Femur (tissue), 1 donor: ENCODE measurements at regions not wholly inside any gene's neighbourhood (a gene's known extent, or its start where the extent isn't known, plus 50 kb on each side); places are given as distances from the start of the nearest gene placed in this dataset.

Experiments used
- DNase-seq: peaks from one replicate; pipeline ENCODE4 v3.0.0-alpha.2; 2017

DNA sequence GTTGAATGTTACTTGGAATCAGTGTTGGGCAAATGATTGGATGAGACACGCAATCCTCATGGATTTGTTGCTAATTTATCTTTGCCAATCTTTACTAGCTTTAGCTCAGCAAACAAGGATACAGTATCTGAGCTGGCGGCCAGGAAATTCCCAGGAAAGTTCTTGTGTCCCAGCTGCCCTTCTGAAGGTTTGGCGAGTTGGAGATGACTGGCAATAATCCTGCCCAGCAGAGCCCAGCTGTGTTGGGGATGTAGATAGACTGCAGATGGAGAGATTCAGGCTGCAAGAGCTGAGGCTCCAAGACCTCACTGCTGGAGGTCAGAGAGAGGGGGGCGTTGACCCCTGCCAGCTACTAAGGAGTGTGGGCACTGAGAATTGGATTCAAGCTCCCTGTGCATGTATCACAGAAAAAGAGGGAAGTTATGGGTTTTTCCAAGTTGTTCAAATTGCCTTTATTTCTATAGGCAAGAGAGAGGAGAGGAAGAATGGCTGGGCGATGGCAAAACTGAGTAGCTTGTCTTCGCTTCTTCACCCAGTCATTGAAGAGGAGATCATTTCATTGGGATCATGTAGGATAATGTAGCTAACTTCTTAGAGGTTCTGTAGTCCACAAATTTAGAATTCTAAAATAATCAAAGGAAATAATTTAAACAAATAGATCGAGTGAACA is 506.8 kb upstream of the LRATD1 start:
- DNase-seq: peak; percentile 70

DNA sequence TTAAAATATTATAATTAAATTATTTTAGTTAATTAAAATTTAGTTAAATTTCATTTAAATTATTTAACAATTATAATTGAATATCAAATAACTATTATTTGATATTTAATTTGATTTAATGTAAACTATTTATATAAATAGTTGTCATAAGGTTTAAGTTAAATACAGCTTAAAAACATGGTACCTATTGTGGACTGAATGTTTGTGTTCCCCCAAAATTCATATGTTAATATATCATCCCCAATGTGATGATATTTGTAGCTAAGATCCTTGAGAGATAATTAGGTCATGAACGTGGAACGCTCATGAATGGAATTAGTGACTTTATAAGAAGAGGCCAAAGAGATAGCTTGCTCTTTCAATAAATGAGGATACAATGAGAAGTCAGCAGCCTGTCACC is 505.7 kb upstream of the LRATD1 start:
- DNase-seq: no peak

DNA sequence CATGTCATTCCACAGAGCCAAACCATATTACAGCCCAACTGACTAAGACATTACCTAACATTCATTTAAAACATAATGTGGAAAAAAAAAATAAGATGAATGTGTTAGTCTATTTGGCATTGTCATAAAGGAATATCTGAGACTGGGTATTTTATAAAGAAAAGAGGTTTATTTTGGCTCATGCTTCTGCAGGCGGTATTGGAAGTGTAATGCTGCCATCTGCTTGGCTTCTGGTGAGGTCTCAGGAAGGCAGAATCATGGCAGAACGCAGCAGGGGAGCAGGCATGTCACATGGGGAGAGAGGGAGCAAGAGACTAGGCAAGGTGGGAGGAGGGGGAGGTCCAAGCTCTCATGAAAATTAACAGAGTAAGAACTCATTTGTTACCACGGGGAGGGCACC is 504.8 kb upstream of the LRATD1 start:
- no peak for DNase-seq

DNA sequence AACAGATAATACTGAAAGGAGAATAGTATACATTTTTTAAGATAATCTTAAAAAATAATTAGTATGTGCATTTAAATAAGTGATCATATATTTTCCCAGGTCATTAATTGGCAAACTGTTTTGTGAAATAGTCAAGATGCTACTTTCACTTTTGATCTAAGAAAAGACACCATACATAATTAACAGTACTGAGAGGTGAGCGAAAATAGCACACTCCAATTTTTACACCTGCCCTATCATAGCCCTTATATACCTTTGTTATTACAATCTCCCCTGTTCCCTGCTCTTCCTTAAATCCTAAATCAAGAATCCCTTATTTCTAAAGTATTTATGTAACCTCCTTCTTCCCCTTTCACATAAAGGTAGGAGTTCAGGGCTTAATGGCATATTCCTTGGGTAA is 500.1 kb upstream of the LRATD1 start:
- no peak for DNase-seq

DNA sequence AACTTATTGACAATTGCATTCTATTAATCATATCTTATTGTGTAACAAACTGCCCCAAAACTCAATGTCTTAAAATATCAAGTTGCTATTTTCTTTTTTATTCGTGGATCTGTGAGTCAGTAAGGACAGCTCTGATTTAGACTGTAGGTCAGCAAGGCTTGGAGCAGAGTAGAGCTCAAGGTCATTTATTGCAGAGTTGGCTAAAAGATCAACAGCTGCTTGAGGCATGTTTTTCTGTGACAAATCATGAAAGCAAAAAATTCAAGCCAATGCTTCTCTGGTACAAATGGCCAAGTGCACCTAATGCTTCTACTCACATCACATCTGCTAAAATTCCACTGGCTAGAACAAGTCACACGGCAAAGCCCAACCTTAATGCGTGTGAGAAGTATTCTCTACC is 497.7 kb upstream of the LRATD1 start:
- peak; percentile 23 for DNase-seq

DNA sequence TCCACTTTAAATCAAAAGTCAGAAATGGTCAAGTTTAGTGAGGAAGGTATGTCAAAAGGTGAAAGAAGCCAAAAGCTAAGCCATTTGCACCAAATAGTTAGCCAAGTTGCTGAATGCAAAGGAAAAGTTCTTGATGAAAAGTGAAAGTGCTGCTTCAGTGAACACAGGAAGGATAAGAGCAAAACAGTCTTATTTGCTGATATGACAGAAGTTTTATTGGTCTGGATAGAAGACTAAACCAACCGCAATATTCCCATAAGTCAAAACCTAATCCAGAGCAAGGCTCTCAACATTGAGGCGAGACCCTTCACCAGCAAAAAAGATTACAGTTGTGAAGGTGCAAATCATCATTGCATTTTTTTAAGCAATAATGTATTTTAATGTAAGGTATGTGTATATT is 496.5 kb upstream of the LRATD1 start:
- DNase-seq: no peak

DNA sequence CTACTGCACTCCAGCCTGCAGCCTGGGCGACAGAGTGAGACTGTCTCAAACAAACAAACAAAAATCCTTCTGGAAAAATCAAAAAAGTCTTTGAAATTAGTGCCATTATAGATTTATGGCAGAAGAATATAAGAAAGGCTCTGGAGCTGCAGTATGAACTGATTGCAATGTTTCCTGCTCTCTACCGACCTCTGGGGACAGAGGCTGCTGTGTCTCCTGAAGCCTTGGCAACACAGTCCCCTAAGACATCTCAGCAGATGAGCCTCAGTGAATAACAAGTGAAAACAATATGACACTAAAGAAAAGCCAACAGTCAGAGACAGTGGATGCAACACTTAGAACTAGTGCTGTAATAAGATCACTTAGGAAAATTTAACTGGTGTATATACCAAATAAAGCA is 494.9 kb upstream of the LRATD1 start:
- no peak for DNase-seq

DNA sequence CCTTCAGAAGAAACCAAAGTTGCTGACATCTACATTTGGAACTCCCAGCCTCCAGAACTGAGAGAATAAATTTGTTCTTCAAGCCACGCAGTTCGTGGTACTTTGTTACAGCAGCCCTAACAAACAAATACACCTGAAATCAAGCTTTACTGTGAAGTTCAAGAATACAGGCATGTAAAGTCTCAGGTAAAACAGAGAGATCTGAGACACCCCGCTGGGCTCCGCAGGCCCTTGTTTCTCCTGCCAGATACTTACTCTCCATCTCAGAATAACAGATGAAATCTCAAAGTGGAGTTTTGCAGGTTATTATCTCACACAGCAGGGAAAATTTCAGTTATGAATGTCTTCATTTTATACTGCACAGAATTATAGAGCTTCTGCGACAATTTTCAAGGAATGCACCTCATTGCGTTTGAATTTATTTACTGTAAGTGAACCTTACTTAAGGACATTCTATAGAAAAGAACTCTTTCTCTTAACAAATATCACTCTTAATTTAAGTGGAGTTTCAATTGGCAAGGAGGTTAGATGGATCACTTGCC is 492.4 kb upstream of the LRATD1 start:
- DNase-seq: no peak

DNA sequence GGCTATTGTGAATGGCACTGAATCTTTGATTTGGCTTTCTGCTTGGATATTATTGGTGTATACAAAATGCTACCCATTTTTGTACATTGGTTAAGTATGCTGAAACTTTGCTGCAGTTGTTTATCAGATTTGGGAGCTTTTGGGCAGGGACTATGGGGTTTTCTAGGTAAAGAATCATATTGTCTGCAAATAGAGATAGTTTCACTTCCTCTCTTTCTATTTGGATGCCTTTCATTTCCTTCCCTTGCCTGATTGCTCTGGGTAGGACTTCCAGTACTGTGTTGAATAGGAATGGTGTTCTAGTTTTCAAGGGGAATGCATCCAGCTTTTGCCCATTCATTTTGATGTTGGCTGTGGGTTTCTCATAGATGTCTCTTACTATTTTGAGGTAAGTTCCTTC is 489.1 kb upstream of the LRATD1 start:
- no peak for DNase-seq

DNA sequence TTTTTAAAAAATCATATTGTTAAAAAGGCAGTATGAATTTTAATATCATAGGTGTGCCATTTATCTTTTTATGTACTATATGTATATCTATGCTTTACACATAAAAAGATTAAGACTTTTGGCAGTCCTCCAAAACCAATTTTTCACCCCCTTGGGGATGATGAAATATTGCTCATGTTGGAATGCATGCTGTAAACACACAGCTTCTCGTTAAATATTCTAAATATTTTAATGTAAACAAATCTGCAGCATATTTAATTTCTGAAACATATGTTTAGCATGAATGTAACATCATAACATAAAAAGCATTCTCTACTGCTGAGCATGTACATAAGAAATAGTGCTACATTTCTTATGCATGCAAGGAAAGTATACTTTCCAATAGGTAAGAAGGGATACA is 484.3 kb upstream of the LRATD1 start:
- DNase-seq: no peak

DNA sequence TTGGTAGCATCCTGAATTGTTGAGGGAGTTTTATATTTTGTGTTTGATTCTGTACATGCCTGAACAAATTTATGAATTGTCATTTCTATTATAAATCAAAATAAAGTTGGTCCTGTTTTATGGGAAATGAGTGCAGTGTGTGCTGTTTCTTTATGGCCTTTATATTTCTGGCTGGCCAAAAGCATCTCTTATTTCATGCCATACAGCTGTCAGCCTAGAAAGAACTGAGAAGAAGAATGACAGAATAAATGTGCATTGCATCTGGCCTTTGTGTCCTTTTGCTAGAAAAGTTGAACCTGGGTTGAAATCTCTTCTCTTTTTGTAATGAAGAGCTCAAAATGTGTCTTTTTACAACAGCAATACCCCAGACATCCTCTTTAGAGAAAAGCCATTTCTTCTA is 474.7 kb upstream of the LRATD1 start:
- DNase-seq: no peak

DNA sequence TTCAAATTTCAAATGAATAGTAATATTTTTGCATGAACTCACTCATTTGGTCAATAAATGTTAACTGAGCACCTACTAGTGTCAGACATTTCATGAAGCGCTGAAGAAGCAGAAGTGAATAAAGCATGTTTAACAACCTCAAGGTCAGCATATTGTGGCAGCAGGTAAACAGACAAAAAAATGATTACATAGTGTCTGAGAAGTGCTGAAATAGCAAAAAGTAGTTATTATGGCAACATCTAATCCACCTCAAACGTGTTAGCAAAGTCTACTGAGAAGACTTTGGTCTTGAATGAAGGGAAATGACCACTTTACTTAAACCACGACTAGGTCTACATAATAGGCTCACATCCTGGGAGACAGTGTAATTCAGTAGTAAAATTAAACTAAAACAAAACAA is 452.2 kb upstream of the LRATD1 start:
- DNase-seq: no peak

DNA sequence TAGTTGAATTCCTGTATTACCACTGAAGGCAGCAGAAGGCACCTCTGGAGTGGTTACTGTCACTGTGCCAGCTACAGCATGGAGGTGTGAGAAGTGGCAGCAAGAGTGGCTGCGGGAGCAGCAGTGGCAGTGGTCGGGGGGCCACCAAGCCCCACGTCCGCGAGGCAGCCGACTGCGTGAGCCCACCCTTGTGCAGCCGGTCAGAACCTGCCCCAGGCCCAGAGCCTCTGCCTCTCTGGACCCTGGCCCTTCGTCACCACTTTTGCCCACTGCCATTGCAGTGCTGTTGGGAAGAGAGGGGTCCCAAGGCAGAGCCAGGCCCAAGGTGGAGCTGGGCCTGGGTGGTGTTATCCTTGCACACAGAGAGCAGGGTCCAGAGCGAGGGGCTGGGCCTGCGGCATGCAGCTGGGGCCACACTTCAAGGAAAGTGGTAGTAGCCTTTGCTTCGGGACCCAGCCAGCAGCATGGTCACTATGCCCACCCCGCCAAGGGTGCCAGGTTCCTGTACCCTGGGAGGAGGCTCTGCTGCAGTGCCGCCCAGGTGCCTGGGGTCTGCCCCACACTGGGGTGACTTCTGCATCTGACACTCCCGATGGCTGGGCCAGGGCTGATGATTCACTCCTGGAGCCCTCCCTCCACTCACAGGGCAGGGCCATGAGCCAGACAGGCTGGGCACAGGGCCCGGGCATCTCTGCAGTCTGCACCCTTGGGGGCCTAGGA is 450.1 kb upstream of the LRATD1 start:
- no peak for DNase-seq

DNA sequence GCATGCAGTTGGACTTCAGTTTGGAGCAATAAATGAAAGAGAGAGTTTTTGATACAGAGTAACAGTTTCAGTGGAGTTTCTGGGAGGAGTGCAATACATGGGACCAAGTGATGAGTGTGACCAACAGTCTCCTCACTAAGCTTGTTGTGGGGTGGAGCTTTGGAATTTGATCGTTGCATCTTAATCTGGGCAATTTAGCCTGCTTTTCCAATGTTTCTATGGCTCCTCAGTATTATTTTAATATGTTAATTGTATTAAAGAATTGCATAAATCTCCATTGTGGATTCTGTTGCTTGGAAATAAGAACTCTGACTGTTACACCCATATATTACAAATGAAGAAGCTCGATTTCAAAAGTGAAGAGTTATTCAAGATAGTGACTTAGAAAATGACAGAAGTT is 446.6 kb upstream of the LRATD1 start:
- DNase-seq: no peak

DNA sequence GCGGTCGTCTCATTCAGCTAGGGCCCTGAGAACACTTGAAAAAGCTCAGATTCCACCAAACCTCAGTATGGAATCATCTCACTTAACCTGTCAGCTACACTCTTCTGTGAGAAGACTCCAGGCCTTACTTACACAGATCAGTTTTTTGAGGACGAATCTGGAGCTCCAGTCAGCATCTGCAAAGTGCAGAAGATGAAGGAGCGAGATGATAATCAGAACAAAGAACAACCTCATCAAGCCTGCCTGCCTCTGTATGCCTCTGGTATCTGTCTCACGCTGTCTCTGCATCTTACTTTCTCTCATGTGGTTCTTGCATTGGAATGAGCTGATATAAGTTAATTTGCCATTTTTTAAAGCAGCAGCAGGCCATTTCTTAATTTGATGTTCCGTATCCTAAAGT is 444.1 kb upstream of the LRATD1 start:
- DNase-seq: no peak

DNA sequence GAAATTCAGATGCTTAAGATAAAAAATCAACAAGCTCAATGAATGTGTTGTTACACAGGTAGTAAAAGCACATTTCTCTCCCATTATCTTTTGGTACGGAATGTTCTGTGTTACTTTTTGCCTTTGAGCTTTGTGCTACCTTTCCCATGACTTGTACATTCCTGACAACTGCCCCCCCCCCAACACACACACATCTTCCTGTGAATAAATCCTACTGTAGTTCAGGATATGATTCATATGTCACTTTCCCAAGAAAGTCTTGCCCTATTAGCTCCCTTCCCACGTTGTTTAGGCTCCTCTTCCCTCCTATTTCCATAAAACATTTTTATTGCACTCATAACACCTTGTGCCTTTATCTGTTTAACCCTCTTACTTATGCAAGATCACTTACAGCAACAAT is 442.6 kb upstream of the LRATD1 start:
- DNase-seq: no peak

DNA sequence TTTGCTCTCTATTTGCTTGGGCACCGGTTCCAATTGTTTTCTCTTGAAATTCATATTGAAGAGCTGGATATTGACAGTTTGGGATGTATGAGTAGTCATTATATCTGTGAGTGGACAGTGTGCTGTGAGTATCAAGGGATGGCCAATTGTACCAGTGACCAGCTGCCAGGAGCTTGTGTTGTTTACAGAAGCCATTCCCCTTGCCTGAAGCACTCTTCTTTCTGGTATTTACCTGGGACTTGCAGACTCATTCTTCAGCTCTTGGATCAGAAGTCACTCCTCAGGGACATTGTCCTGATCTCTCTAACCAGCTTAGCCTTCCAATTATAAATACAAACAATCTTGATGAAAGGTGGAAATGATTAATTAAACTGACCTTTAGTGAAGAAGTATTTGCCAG is 438.3 kb upstream of the LRATD1 start:
- no peak for DNase-seq

DNA sequence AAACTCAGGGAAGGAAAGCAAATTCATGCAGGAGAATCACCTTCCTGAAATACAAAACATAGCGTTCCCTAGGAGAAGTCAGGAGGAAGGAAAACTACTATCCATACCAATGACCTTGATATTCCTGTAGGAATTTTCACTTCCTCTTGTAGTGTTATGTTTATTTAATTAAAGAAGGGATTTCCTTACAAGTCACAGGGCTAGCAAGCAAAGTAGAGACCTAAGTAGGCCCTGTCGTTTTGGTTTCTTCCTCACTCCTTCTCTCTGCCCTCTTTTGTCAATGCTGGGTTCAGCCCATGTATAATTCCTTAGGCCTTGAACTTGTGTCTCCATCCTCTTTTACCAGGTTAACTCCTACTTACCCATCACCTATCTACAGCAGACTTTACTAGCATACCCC is 435.2 kb upstream of the LRATD1 start:
- no peak for DNase-seq

DNA sequence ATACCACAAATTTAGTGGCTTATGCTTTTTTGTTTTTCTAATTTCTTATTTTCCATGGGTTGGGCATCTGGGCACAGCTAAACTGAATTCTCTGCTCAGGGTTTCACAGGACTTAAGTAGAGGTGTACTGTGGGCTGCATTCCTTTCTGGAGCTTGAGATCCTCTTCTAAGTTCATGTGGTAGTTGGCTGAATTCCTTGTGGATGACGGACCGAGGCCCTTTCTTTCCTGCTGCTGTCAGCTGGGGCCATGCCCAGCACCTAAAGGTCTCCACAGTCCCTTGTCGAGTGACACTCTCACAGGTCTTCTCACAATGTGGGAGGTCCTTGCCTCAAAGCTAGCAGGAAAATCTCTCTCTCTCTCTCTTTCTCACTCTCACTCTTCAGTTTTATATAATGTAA is 433.5 kb upstream of the LRATD1 start:
- no peak for DNase-seq

DNA sequence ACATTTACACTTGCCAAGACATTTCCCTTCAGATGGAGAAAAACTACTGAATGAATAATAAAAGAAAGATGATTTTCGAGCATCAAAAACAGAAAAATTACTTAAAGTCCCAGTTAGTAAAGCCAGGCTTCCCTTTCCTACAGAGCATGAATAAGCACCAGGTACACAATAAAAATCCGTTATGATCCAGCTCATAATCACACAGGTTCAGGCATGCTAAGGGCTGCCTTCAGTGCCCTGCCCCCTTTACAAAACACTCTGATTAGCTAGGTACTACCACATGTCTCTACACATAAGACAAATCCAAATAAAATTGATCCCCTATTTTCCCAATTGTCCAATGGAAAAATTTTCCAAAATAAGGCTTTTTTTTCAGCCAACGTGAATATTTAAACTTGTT is 413.2 kb upstream of the LRATD1 start:
- DNase-seq: no peak

DNA sequence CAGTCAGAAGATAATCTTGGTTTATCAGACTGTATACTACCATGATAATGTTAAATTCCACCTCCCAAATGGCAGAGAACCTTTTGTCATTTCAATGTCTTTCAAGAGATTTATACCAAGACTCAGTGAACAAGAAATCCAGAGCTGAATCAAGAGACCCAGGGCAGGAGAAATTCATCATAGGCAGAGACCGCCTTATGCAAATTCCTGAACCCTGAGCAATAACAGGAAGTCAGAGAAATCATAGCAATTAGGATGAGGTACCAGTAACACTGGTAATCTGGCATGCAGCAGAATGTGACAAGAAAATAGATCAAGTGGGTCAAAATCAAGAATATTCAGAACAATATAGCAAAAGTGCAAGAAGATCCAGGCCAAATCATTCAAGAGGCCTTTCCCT is 412.4 kb upstream of the LRATD1 start:
- no peak for DNase-seq

DNA sequence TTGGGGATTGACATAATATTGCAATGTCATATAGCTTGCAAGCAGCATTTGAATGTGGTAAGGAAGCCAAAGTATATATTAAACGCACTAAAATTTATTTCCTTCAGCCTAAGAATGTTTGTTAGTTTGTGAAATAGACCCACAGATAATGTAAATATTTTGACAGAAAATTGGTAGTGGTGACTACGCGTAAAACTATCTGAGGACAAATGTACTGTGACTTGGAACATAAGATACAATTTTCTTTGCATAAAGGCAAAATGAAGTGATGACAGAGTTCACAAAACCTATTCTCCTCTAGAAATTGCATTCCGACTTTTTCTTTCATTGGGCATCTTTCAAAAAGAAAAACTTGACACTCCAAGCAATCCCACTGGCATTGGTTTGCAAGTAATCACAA is 411.1 kb upstream of the LRATD1 start:
- DNase-seq: no peak

DNA sequence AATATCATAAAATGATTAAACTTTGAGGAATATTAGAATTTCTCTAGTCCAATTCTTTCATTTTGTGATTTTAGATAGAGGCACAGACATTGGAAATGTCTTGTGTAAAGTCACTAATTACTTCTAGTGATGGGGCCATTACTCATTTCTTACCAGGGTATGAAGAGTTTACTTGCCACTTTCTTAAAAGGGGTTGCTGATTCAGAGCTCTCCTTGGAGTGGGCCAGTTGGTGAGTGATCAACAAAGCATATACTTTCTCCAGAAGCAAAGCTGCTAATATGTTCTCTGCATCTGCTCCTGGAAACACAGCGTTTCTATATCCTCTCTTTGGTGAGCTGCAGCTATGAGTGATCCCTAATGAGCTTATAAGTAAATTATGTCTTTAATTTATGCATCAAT is 408.9 kb upstream of the LRATD1 start:
- no peak for DNase-seq

DNA sequence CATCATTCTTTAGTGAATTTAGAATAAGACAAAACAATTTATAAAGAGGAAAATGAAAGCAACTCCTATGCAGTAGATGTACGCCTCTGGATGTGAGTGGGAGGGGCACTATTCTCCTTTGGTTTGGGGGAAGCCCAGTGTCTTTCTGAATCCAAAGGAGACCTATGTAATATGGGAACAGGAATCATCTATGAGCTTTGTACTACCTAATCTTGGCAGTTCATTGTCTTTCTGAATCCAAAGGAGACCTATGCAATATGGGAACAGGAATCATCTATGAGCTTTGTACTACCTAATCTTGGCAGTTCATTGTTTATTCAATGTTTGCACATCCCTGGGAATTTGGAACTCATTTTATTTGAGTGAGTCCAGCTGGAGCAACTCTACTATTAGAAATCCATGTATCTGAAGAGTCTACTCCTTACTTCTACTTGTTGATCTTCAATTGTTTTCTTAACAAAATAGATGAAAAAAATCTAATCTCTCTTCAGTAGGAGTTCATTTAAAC is 401.1 kb upstream of the LRATD1 start:
- DNase-seq: no peak

DNA sequence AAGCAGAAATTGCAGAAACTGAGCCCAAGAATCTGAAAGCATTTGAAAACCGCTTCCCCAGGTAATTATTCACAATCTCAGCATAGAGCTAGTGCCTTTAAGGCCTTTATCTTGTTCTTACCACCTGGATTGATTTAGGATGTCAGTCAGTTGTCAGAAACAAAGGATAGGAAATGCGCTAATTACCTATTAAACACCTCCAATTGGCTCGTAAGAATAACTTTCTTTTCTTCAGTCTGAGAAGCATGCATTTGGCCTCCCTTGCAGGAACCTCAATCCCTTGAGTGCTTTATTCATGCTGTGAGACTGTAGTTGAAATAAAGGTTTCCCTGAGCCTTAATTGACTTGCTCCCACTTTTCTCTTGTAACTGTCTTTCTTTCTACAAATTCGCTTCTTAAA is 400.3 kb upstream of the LRATD1 start:
- no peak for DNase-seq
